Erythroblast (primary cell): ENCODE measurements at regions not wholly inside any gene's neighbourhood (a gene's known extent, or its start where the extent isn't known, plus 50 kb on each side); places are given as distances from the start of the nearest gene placed in this dataset.
"Not testable (repeated sequence)": the region's sequence is repeated elsewhere in the genome, so short reads cannot be mapped to it uniquely, and the experiment has no call there.

ENCODE experiments used
- DNase-seq, 2 experiments: peaks; one replicate each; lab custom pipeline; 2025; lab: John Stamatoyannopoulos, UW
- GATA1 ChIP-seq: IDR thresholded peaks from 2 replicates; pipeline ENCODE4 v1.6.1; 2011; ENCODE audit warnings: low read depth, mild to moderate bottlenecking, control low read depth, low read length, moderate library complexity
- POLR2A ChIP-seq: IDR thresholded peaks from 2 replicates; pipeline ENCODE4 v1.6.1; 2011; ENCODE audit warnings: mild to moderate bottlenecking, low read length

- DNase-seq: no peak
- no peak for TF ChIP-seq GATA1
- TF ChIP-seq POLR2A: no peak
These were observed 114.2 kb upstream of the DGKB start for GRCh38 chr7:15016766-15017165.

- TF ChIP-seq POLR2A (no peak), GATA1 (no peak)
- no peak for DNase-seq
These were observed 113.7 kb upstream of the DGKB start for GRCh38 chr7:15016315-15016667.

- TF ChIP-seq GATA1 (no peak), POLR2A (no peak)
- DNase-seq: peak; percentile 51 to 64
These were observed 113.2 kb upstream of the DGKB start for GRCh38 chr7:15015545-15016314.

- DNase-seq: no peak
- TF ChIP-seq GATA1: no peak
These were observed 109.6 kb upstream of the DGKB start for GRCh38 chr7:15012135-15012534.

GRCh38 chr7:15011289-15011688, 108.7 kb upstream of the DGKB start:
- no peak for DNase-seq
- no peak for TF ChIP-seq POLR2A
- no peak for TF ChIP-seq GATA1

GRCh38 chr7:15007507-15007906, 105.0 kb upstream of the DGKB start:
- no peak for TF ChIP-seq POLR2A
- no peak for TF ChIP-seq GATA1
- DNase-seq: peak; percentile 10 to 19

GRCh38 chr7:15005672-15006071, 103.1 kb upstream of the DGKB start:
- TF ChIP-seq POLR2A: no peak
- no peak for TF ChIP-seq GATA1
- DNase-seq: no peak

GRCh38 chr7:15000157-15000556, 97.6 kb upstream of the DGKB start:
- TF ChIP-seq POLR2A (no peak), GATA1 (no peak)
- no peak for DNase-seq

GRCh38 chr7:14999331-14999730, 96.8 kb upstream of the DGKB start:
- no peak for DNase-seq
- TF ChIP-seq GATA1 (no peak), POLR2A (no peak)

- TF ChIP-seq GATA1: no peak
- TF ChIP-seq POLR2A: no peak
- DNase-seq: no peak
These were observed 93.2 kb upstream of the DGKB start for GRCh38 chr7:14995774-14996173.

GRCh38 chr7:14988941-14989340, 86.4 kb upstream of the DGKB start:
- TF ChIP-seq GATA1 (no peak), POLR2A (no peak)
- no peak for DNase-seq

- TF ChIP-seq GATA1: no peak
- no peak for TF ChIP-seq POLR2A
- no peak for DNase-seq
These were observed 76.1 kb upstream of the DGKB start for GRCh38 chr7:14978687-14979086.

- no peak for DNase-seq
- TF ChIP-seq GATA1 (no peak), POLR2A (no peak)
These were observed 72.1 kb upstream of the DGKB start for GRCh38 chr7:14974688-14975087.

- no peak for DNase-seq
- TF ChIP-seq GATA1: no peak
- no peak for TF ChIP-seq POLR2A
These were observed 71.3 kb upstream of the DGKB start for GRCh38 chr7:14973712-14974428.

- DNase-seq: not testable (repeated sequence)
These were observed 69.1 kb upstream of the DGKB start for GRCh38 chr7:14971678-14972077.

- DNase-seq: not testable (repeated sequence)
These were observed 64.8 kb upstream of the DGKB start for GRCh38 chr7:14967376-14967775.
